Stimulated activated CD8-positive, alpha-beta memory T cell treated with anti-CD3 and anti-CD28 coated beads, Interleukin-15, amount 100 ng/mL, for 24 hours (primary cell): ENCODE measurements at regions not wholly inside any gene's neighbourhood (a gene's known extent, or its start where the extent isn't known, plus 50 kb on each side); places are given as distances from the start of the nearest gene placed in this dataset.

ENCODE experiments used
- DNase-seq: peaks from one replicate; pipeline ENCODE4 v3.0.0-alpha.2; 2020; ENCODE audit warnings: low read depth

DNA sequence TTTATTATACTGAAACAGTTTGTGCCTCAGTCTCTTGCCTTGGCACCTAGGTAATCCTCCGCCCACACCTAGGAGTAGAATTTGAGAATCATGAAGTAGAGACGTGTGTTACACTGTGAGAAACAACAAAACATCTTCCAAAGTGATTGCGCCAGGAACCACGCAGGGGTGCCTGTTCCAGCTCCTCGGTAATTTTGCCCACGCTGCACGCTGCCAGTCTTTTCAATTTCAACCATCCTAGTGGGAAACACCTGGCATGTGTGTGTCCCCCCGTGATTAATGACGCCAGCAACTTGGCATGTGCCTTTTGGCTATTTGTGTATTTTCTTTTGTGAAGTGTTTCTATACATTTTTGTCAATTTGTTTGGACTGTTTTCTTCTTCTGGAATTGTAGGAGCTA lies 919.1 kb downstream of the BRD1 start:
- no peak for DNase-seq

GRCh38 chr22:48907591-48907990 lies 920.1 kb downstream of the BRD1 start:
- no peak for DNase-seq

DNA sequence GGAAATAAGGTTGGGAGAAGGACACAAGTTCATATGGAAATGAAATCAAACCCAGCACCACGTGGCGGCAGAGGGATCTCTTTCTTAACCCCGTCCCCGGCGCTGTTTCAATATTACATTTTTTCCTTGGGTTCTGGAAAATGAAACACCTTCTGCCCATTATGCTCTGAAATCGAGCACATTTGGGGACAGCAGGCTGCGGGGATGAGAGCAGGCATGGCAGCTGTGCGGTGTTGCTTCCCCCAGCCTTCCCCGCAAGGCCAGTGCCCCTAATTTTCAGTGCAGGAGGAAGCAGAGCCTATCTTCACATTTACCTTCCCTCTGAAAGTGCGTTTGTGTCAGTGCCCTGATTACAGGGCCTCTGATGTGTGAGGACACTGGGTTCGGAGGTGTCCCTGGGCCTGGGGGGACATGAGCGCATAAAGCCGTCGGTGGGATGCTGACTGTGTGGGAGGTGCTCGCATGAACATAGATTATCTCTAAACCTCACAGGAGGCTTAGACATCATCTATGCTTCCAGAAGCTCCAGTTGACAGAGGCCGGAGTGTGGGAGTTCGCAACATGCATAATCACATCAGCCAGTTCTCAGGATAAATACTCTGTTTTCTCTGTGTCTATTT lies 921.3 kb downstream of the BRD1 start:
- DNase-seq: no peak

DNA sequence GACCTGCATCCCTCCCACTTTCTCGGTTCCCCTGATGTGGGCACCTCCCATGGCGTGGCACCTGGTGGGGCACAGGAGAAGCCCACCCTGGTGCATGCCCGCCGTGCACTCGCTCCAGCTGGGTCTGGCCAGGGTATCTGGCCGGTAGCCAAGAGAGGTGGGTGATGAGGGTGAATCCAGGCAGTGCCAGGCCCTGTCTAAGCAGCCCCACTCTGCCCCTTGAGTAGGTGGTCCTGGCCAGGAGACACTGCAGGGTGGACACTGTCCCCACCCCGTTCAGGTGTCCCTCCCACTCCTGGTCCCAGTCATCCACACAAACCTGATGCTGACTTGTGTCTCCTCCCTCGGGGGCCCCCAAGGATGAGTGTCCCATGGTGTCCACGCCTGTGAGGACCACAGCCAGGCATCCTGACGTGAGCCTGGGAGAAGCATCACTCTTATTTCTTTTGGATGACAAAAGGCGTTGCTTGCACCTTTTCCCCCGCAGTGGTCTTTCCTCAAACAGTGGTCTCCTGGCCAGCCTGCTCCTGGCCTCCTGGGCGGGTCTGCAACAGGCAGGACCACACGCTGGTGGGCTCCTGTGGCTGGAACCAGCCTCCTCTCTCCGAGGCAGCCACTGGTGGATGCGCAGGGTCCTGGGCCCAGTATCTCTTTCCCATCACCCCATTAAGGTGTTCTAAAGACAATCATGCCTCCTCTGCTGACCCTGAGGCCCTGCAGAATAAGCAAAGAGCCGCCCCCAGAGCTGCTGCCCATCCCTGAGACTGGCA lies 922.3 kb downstream of the BRD1 start:
- no peak for DNase-seq

- no peak for DNase-seq
Observed at GRCh38 chr22:48902983-48903650, 924.6 kb downstream of the BRD1 start.

- no peak for DNase-seq
Observed at GRCh38 chr22:48902001-48902869, 925.4 kb downstream of the BRD1 start.

DNA sequence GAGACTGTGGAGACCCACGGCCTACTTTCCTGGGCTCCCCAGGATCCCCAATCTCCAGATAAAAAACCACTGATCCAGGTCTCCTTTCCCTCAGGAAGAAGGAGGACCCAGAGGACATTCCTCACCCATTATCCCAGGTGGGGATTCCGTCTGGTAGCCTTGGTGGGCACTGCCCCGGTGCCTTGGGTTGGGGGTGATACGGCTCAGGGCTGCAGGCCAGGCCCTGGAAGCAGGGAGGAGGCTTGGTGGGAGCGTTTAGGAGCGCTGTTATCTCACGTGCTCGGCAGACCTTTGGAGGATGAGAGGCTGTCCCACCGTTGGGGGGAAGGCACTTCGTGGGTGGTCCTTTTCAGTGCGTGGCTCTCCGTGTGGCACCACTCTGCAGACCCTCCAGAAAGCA lies 926.3 kb downstream of the BRD1 start:
- no peak for DNase-seq

- DNase-seq: no peak
Observed at GRCh38 chr22:48900626-48901025, 927.0 kb downstream of the BRD1 start.

- no peak for DNase-seq
Observed at GRCh38 chr22:48900327-48900597, 927.4 kb downstream of the BRD1 start.

DNA sequence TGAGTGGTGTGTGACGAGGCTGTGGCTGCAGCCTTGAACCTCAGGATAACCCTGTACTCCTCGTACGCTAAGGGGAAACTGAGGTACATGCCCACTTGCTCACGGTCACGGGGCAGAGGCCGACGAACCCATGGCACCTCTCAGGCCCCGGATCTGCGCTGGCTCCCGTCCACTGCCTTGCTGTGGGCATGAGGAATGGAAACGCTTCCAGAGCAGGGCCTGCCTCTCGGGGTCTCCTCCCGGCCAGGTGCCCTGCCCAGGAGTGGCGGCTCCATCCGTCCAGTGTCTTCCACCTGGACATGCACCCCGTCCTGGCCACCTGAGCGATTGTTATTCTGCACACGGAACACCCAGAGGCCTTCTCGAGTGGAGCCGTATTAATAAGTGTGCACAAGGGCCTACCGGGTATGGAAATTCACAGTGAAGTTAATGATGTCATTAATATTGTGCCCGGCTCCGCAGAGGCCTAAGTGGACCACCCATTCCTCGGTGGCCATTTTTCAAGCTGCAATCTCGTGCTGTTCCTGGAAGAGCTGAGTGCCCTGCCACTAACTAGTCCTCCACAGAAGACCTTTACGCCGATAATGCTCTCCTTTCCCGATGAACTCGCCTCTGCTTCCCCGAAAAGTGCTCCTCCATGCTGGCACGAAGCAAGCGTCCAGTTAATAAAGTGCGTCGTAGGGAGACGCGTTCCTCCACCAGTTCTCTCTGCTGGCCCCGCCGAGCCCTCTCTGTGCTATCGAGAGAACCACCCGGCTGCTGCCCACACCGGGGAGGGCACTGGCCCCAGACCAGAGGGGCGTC lies 927.9 kb downstream of the BRD1 start:
- no peak for DNase-seq

- no peak for DNase-seq
Observed at GRCh38 chr22:48898524-48899250, 929.0 kb downstream of the BRD1 start.

- DNase-seq: no peak
Observed at GRCh38 chr22:48897645-48898370, 929.9 kb downstream of the BRD1 start.

- DNase-seq: no peak
Observed at GRCh38 chr22:48896766-48897644, 930.7 kb downstream of the BRD1 start.

DNA sequence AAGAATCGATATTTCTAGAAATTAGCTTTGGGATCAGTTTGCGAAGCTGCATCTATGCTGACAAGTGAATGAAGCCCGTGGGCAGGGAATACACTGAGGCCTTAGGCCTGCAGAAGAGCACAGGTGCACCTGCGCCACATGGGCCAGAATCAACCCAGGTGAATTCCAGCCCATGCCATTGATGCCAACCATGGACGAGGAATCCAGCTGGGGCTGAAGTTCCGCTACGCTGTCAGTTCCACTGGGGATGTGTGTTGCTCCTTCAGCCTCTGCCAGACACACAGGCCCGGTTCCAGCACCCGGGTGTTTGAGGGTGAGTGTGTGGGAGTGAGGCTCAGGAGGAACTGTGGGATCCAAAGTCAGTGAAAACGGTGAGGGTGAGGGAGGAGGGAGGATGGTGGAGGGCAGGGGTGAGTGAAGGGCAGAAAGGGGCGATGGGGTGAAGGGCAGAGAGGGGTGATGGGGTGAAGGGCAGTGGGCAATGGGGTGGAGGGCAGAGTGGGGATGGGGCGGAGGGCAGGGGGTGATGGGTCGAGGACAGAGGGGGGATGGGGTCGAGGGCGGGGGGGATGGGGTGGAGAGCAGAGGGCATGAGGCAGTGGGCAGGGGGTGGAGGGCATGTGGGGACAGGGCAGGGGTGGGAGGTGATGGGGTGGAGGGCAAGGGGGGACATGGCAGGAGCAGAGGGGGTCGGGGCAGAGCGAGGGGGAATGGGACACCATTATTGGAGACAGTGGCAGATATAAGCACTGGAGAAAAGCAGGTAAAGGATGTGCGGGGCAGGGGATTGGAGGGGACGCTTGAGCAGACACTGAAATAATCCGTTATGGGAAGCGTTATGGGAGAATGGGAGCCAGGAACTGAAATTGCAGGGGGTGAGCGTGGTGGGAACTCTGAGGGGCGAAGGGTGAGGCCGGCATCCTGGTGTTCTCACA lies 931.6 kb downstream of the BRD1 start:
- DNase-seq: no peak

GRCh38 chr22:48895336-48895735 lies 932.3 kb downstream of the BRD1 start:
- DNase-seq: no peak

DNA sequence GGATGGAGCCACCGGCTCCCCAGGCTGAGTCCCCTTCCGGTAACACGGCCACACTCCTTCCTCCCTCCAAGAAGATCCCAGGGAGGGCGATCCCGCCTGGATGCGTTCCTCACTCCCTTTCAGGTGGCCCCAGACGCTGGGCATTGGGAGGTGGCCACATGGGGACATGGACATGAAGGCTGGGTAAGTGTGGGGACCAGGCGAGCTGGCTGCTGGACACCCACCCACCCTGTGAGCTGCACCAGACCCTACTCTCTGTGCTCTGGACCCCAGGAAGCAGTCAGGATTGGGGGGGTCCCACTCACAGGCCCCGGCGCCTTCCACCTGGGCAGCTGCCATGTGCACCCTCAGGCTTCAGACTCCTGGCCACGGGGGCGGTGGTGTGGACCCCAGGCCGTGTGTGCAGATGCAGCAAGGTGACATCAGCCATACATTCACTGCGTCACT lies 932.8 kb downstream of the BRD1 start:
- DNase-seq: no peak

DNA sequence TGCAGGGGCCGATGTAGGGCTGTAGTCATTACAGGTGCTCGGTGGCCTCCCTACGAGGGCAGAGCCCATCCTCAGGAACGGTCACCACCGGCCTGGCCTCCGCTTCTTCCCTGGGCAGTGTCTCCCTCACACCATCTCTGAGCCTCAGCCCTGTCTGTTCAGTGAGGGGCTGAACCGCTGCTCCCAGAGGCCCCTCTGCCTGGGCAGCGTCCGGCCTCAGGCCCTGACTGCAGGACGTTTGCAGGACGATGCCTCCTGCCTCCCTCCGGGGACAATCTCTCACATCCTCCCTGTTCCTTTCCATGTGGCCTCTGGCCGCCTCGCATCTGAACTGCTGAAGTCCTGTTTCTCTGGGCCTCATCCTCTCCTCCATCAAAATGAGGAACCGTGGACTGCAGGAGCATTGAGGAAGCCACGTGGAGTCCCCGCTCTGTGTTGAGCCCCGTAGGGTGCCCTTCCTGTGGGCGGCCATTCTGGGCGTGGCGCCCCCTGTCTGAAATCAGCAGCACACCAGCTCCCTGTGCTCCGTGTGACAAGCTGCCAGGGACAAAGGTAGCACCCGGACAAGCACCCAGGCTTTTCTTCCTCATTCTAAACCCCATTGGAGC lies 933.5 kb downstream of the BRD1 start:
- no peak for DNase-seq
